ENCODE measurements at regions not wholly inside any gene's neighbourhood (a gene's known extent, or its start where the extent isn't known, plus 50 kb on each side); places are given as distances from the start of the nearest gene placed in this dataset.

DNA sequence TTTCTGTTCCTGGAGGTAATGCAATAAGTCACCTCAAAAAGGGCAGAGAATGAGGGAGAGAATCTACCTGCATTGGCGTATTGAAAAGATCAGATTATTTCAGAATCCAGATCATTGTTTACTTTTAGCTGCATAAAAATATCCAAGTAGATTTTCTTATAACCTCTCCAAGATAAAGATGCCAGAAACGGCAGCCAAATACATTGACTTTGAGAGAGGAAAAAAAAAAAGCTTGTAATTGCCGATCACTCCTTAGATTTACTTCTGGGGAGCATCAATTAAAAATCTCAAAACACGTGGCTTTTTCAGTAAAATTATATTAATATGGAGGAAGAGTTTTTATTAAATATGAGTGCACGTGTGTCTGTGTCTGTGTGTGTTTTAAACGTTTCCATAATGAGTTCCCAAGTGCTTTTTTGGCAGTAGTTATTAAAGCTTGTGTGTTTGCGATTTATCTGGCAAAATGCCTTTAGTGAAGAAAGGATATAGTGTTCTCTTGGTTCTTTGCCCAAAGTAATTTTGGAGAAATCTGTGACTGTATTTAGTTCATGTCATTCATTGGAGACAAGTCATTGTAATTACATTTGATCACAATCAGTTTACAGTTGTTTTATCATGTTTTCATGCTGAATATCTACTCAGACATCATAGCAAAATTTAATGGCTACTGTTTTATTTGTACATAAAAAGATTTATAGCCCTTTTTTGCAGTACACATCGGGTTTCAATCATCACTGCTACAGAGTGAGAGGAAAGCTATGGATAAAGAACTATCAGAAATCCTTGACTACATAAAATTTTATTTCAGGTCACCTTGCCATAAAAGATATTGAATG is 176.1 kb downstream of the TM9SF2 start:
- DNase-seq (ENCODE audit: low spot score) (no peak), ATAC-seq (no peak), FAIRE-seq (no peak)
- Histone ChIP-seq H3K4me3 (replicated peaks in 1 of 3; ENCODE audit: insufficient read depth in 1 of 3, low read depth in 2 of 3, low read length in 3 of 3) (no peak overlapping the region), H3K27ac (ENCODE audit: extremely low read length, insufficient read depth, low read length) (no peak overlapping the region), H3K9me3 (ENCODE audit: low read length) (no peaks in the 10 kb centered on the region), H4K20me1 (ENCODE audit: insufficient read depth, low read length) (no peaks in the 10 kb centered on the region), H3K36me3 (replicated peaks in 1 of 2; ENCODE audit: control insufficient read depth in 1 of 2, insufficient read depth in 2 of 2, low read length in 2 of 2) (no peaks in the 10 kb centered on the region), H3K4me1 (ENCODE audit: insufficient read depth, low read length) (no peaks in the 10 kb centered on the region), H3K4me2 (ENCODE audit: low read depth, low read length) (no peak overlapping the region), H3K79me2 (ENCODE audit: insufficient read depth, low read length) (no peaks in the 10 kb centered on the region), H3K27me3 (ENCODE audit: control insufficient read depth in 1 of 2, insufficient read depth in 2 of 2, low read length in 2 of 2) (no peaks in the 10 kb centered on the region), H3K9ac (ENCODE audit: insufficient read depth, low read depth, low read length) (no peak overlapping the region), H2AFZ (ENCODE audit: low read length) (no peak overlapping the region)
- intact Hi-C loops (cut with micrococcal nuclease; ENCODE audit: unreplicated experiment): no loop called here
- in situ Hi-C loops (cut with HindIII; ENCODE audit: extremely low pct_ligation_motif_present, low pct_unique_long_range_greater_than_20kb): no loop called here
- 85% methylated on average over 8 of the region's 8 CpGs for WGBS (ENCODE audit: low lambda C conversion rate)
- no peak for TF ChIP-seq ZNF614 (CRISPR knock-in tag; IDR thresholded peaks at IDR 0.05; ENCODE audit: borderline replicate concordance)
- no peak for TF ChIP-seq EZH2 (conservative IDR thresholded peaks at IDR 0.05; ENCODE audit: low read depth, low read length)
- TF ChIP-seq, protein P1, sequence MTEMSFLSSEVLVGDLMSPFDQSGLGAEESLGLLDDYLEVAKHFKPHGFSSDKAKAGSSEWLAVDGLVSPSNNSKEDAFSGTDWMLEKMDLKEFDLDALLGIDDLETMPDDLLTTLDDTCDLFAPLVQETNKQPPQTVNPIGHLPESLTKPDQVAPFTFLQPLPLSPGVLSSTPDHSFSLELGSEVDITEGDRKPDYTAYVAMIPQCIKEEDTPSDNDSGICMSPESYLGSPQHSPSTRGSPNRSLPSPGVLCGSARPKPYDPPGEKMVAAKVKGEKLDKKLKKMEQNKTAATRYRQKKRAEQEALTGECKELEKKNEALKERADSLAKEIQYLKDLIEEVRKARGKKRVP (CRISPR knock-in tag; IDR thresholded peaks at IDR 0.05): no peak
- TF ChIP-seq ZNF768 (CRISPR knock-in tag; IDR thresholded peaks at IDR 0.05): no peak
- TF ChIP-seq ZFP90 (CRISPR knock-in tag; IDR thresholded peaks at IDR 0.05; ENCODE audit: borderline replicate concordance): no peak
- no peak for TF ChIP-seq FOXK1 (CRISPR knock-in tag; IDR thresholded peaks at IDR 0.05; ENCODE audit: borderline replicate concordance, low read depth)
- no peak for TF ChIP-seq ZNF326 (CRISPR knock-in tag; IDR thresholded peaks at IDR 0.05; ENCODE audit: borderline replicate concordance)
- no peak for TF ChIP-seq TAF15 (IDR thresholded peaks at IDR 0.05; ENCODE audit: low read depth, low read length, poor library complexity, severe bottlenecking)
- no peak for TF ChIP-seq WIZ (CRISPR knock-in tag; IDR thresholded peaks at IDR 0.05)
- TF ChIP-seq MIER2 (CRISPR knock-in tag; IDR thresholded peaks at IDR 0.05): no peak
- no peak for TF ChIP-seq HDAC1 (CRISPR knock-in tag; IDR thresholded peaks at IDR 0.05)
- no peak for TF ChIP-seq SALL2 (CRISPR knock-in tag; IDR thresholded peaks at IDR 0.05)
- no peak for TF ChIP-seq ZNF576 (CRISPR knock-in tag; IDR thresholded peaks at IDR 0.05)
- no peak for TF ChIP-seq BCLAF1 (IDR thresholded peaks at IDR 0.05)
- no peak for TF ChIP-seq ZZZ3 (CRISPR knock-in tag; IDR thresholded peaks at IDR 0.05; ENCODE audit: borderline replicate concordance)
- TF ChIP-seq THYN1 (CRISPR knock-in tag; IDR thresholded peaks at IDR 0.05; ENCODE audit: borderline replicate concordance, low read depth): no peak
- BruUV-seq (replicated peaks): no TSS peak
- CTCF ChIA-PET (ENCODE audit: low intra/inter-chr PET ratio, low total read pairs): no interaction called here
- POLR2A ChIA-PET: no interaction called here
